Kidney epithelial cell (primary cell): ENCODE measurements at regions not wholly inside any gene's neighbourhood (a gene's known extent, or its start where the extent isn't known, plus 50 kb on each side); places are given as distances from the start of the nearest gene placed in this dataset.

ENCODE experiments used
- DNase-seq: peaks from one replicate; pipeline ENCODE4 v3.0.0-alpha.2; 2010; ENCODE audit warnings: low read depth
- H3K27me3 ChIP-seq: 2 replicates; pipeline ENCODE4 v1.6.0; 2011; ENCODE audit warnings: low read length; ENCODE audit not compliant: control insufficient read depth, insufficient read depth
- H3K36me3 ChIP-seq: 2 replicates; pipeline ENCODE4 v1.5.1; 2011; ENCODE audit warnings: low read length; ENCODE audit not compliant: control insufficient read depth, insufficient read depth
- H3K4me3 ChIP-seq: 2 replicates; pipeline ENCODE4 v1.5.1; 2011; ENCODE audit warnings: low read depth, mild to moderate bottlenecking, control low read depth, low read length
- CTCF ChIP-seq: IDR thresholded peaks from 2 replicates; pipeline ENCODE4 v1.5.1; 2011; ENCODE audit warnings: mild to moderate bottlenecking, moderate library complexity, low read length, control low read depth, inconsistent platforms; ENCODE audit not compliant: insufficient read depth, poor library complexity, severe bottlenecking

GRCh38 chr2:208586516-208586915, 179.9 kb downstream of the PTH2R start:
- H3K27me3 ChIP-seq, result no peaks in the 10 kb centered on the region
- no peak for DNase-seq
- TF ChIP-seq CTCF, result no peak
- no peak overlapping the region for H3K4me3 ChIP-seq
- no peaks in the 10 kb centered on the region for H3K36me3 ChIP-seq

- no peak for TF ChIP-seq CTCF
- H3K36me3 ChIP-seq, result no peaks in the 10 kb centered on the region
- DNase-seq, result no peak
- H3K4me3 ChIP-seq, result no peak overlapping the region
- H3K27me3 ChIP-seq, result no peaks in the 10 kb centered on the region
These were observed 188.2 kb downstream of the PTH2R start for GRCh38 chr2:208594642-208595385.

GRCh38 chr2:208595386-208596275, 189.0 kb downstream of the PTH2R start:
- TF ChIP-seq CTCF, result peak; percentile 18
- no peak overlapping the region for H3K4me3 ChIP-seq
- DNase-seq, result peak; percentile 51
- no peaks in the 10 kb centered on the region for H3K36me3 ChIP-seq
- H3K27me3 ChIP-seq, result no peaks in the 10 kb centered on the region

- Histone ChIP-seq H3K36me3 (no peaks in the 10 kb centered on the region), H3K4me3 (no peak overlapping the region), H3K27me3 (no peaks in the 10 kb centered on the region)
- TF ChIP-seq CTCF, result no peak
- no peak for DNase-seq
These were observed 201.1 kb downstream of the PTH2R start for GRCh38 chr2:208607694-208608093.

GRCh38 chr2:208608122-208608835, 201.7 kb downstream of the PTH2R start:
- Histone ChIP-seq H3K36me3 (no peaks in the 10 kb centered on the region), H3K27me3 (no peaks in the 10 kb centered on the region), H3K4me3 (no peak overlapping the region)
- DNase-seq, result no peak
- no peak for TF ChIP-seq CTCF
